Esophagus squamous epithelium (tissue), 5 donors: ENCODE measurements at regions not wholly inside any gene's neighbourhood (a gene's known extent, or its start where the extent isn't known, plus 50 kb on each side); places are given as distances from the start of the nearest gene placed in this dataset.

Experiments
- DNase-seq: peaks from one replicate; lab custom pipeline; 2025; lab: John Stamatoyannopoulos, UW
- H3K27ac ChIP-seq, 4 donors: fragments of 200-600 bp; sonication (generic); one replicate each; pipeline ENCODE4 v1.5.1; 2016 to 2019; ENCODE audit warnings: mild to moderate bottlenecking in 1 of 4
- H3K27me3 ChIP-seq, 4 donors: fragments of 200-600 bp; sonication (generic); 1 replicate in 3 of 4; 2 replicates in 1 of 4; pipeline versions ENCODE4 v1.5.1 to v1.6.0; 2017 to 2021; ENCODE audit warnings: antibody characterized with exemption in 1 of 4
- H3K36me3 ChIP-seq, 3 donors: fragments of 200-600 bp; sonication (generic); one replicate each; pipeline ENCODE4 v1.5.1; 2016 to 2019
- H3K4me1 ChIP-seq, 3 donors: fragments of 200-600 bp; sonication (generic); one replicate each; pipeline ENCODE4 v1.5.1; 2017 to 2019
- H3K4me3 ChIP-seq, 4 donors: fragments of 200-600 bp; sonication (generic); 1 replicate in 3 of 4; 2 replicates in 1 of 4; pipeline ENCODE4 v1.5.1; 2016 to 2019; ENCODE audit warnings: mild to moderate bottlenecking in 2 of 4, moderate library complexity in 1 of 4
- H3K9me3 ChIP-seq, 3 donors: fragments of 200-600 bp; sonication (generic); one replicate each; pipeline ENCODE4 v1.5.1; 2016 to 2019
- POLR2A ChIP-seq, 4 donors: fragments of 450-650 bp; IDR thresholded peaks; one replicate each; pipeline ENCODE4 v1.6.1; 2017; ENCODE audit warnings: antibody characterized with exemption in 4 of 4, mild to moderate bottlenecking in 4 of 4, moderate library complexity in 3 of 4
- WGBS, 2 donors: methylation state at CpG; one replicate each; pipeline ENCODE4 v1.1.5; 2018; 5-methylcytosine and 5-hydroxymethylcytosine counted together
- intact Hi-C: fragments of 100-400 bp; cut with DNase I; formaldehyde crosslinking; loops from one replicate; pipeline ENCODE4 v1.15.0; 2022
- TF ChIP-seq, protein P1 (sequence below), 6 experiments: fragments of 450-650 bp in 4 of 6; fragments of 200-600 bp in 2 of 6; sonication (generic) in 2 of 6; IDR thresholded peaks; one replicate each; pipeline ENCODE4 v1.5.1; 2016 to 2019; ENCODE audit warnings: antibody characterized with exemption in 6 of 6, mild to moderate bottlenecking in 4 of 6, moderate library complexity in 4 of 6
- donor health status: DM: yes; HTN: yes; CAD: no.

DNA sequence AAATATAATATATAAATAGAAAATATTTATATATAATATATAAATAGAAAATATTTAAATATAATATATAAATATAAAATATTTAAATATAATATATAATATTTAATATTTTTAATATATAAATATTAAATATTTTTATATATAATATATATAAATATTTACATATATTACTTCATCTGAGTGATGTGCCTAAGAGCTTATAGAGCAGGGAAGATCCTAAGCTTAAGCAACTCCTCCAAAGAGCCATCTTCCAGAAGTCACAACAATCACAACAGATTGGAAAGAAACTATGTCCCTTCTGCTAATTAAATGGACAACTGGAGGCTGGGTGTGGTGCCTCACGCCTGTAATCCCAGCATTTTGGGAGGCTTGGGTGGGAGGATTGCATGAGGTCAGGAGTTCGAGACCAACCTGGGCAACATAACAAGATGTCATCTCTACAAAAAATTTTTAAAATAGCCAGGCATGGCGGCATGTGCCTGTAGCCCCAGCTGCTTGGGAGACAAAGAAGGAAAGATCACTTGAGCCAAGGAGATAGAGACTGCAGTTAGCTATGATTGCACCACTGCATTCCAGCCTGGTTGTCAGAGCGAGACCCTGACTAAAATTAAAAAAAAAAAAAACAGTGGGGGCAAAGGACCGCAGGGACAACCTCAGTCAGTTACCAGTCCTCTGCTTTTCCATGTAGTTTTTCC lies 198.7 kb downstream of the SKIDA1 start:
- H3K36me3 ChIP-seq = no peaks in the 10 kb centered on the region
- no peak overlapping the region for H3K27ac ChIP-seq
- TF ChIP-seq, protein P1, sequence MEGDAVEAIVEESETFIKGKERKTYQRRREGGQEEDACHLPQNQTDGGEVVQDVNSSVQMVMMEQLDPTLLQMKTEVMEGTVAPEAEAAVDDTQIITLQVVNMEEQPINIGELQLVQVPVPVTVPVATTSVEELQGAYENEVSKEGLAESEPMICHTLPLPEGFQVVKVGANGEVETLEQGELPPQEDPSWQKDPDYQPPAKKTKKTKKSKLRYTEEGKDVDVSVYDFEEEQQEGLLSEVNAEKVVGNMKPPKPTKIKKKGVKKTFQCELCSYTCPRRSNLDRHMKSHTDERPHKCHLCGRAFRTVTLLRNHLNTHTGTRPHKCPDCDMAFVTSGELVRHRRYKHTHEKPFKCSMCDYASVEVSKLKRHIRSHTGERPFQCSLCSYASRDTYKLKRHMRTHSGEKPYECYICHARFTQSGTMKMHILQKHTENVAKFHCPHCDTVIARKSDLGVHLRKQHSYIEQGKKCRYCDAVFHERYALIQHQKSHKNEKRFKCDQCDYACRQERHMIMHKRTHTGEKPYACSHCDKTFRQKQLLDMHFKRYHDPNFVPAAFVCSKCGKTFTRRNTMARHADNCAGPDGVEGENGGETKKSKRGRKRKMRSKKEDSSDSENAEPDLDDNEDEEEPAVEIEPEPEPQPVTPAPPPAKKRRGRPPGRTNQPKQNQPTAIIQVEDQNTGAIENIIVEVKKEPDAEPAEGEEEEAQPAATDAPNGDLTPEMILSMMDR (IDR thresholded peaks at IDR 0.05) = no peak
- no peak for TF ChIP-seq POLR2A (IDR thresholded peaks at IDR 0.05)
- H3K4me3 ChIP-seq = no peak overlapping the region
- H3K27me3 ChIP-seq = no peaks in the 10 kb centered on the region
- H3K4me1 ChIP-seq = peaks cover 0 to 13% (median 5%) of the 10 kb centered on the region in 3 donors
- intact Hi-C loops = no loop called here
- no peaks in the 10 kb centered on the region for H3K9me3 ChIP-seq
- 90 to 91% methylated on average over 5 of the region's 5 CpGs for WGBS, 2 donors
- DNase-seq = no peak

DNA sequence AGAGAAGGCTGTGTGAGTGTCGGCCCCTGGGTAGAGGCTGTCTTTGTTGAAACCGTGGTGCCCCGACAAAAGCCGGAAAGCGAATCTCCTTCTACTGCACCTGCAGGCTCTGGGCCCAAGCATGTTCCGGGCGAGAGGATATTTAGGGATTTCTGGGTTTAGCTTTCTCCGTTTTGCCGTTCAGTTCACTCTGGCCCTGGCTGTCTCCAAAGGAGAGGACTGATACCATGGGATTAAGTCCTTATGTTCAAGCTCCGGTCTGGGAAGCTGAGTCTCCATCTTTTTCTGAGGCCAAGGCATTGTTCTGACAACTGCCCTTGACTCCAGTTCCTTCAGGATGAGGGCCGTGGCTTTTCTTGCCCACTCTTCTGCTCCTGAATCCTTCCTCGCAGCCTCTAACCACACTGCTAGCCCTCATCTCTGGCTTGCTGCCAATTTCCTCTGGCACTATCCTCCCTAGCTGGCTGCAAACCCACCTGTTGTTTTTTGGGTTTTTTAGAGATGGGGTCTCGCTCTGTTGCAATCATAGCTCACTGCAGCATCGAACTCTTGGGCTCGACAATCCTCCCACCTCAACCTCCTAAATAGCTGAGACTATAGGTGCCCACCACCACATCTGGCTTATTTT lies 206.8 kb downstream of the SKIDA1 start:
- Histone ChIP-seq H3K27ac (no peak overlapping the region), H3K4me3 (no peak overlapping the region), H3K9me3 (no peaks in the 10 kb centered on the region), H3K4me1 (peaks cover 22 to 25% (median 22%) of the 10 kb centered on the region in 3 donors), H3K27me3 (no peaks in the 10 kb centered on the region), H3K36me3 (no peaks in the 10 kb centered on the region)
- intact Hi-C loops = no loop called here
- no peak for DNase-seq
- TF ChIP-seq, protein P1 (IDR thresholded peaks at IDR 0.05) = no peak
- TF ChIP-seq POLR2A (IDR thresholded peaks at IDR 0.05) = no peak
- 73 to 74% methylated on average over 15 of the region's 15 CpGs for WGBS, 2 donors

DNA sequence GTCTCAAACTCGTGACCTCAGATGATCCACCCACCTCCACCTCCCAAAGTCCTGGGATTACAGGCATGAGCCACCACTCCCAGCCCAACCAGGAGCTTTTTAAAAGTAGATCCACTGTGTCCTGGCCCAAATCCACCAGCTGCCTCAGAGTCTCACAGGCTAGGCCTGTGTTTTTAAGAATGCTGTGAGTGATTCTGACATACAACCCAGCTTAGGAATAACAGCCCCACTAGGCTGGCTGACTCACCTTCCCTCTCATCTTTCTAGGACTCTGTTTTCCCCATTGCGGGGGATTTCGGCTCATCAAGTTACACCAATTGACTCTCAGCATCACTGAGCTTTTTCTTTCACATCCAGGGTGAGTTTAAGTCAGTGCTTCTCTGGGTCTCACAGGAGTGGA lies 207.6 kb downstream of the SKIDA1 start:
- DNase-seq = no peak
- no peak for TF ChIP-seq POLR2A (IDR thresholded peaks at IDR 0.05)
- TF ChIP-seq, protein P1 (IDR thresholded peaks at IDR 0.05) = no peak
- Histone ChIP-seq H3K27ac (no peak overlapping the region), H3K4me3 (no peak overlapping the region), H3K9me3 (no peaks in the 10 kb centered on the region), H3K36me3 (no peaks in the 10 kb centered on the region), H3K27me3 (no peaks in the 10 kb centered on the region), H3K4me1 (peaks cover 22 to 25% (median 22%) of the 10 kb centered on the region in 3 donors)
- 78 to 92% methylated on average over 3 of the region's 3 CpGs for WGBS, 2 donors
- intact Hi-C loops = no loop called here

DNA sequence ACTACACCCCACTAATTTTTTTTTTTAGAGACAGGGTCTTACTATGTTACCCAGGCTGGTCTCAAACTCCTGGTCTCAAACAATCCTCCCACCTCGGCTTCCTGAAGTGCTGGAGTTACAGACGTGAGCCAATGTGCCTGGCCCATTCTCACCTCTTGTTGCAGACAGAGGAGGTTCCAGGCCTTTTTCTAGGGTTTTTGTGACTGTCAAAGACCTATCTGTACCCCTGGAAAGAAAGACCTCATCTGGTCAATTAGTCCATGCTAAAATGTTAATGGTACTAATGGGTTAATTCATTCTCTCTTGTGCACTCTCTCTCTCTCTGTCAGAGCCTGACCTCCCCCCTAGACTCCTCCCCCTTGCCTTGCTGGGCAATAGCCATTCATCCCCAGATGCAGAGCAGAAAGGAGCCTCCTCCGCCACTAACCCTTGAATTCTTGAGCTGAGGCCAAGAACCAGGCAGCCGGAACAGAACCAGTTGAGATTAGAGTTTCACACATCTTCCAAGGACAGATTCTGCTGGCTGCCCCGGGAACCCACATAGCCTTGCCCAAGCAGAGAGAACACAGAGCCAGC lies 209.7 kb downstream of the SKIDA1 start:
- Histone ChIP-seq H3K4me1 (peaks cover 22 to 25% (median 22%) of the 10 kb centered on the region in 3 donors), H3K27ac (peak overlapping the region in 3 of 4 donors; percentile 7 to 50 (median 25)), H3K27me3 (no peaks in the 10 kb centered on the region), H3K9me3 (no peaks in the 10 kb centered on the region), H3K36me3 (no peaks in the 10 kb centered on the region), H3K4me3 (no peak overlapping the region)
- WGBS, 2 donors = 19 to 30% methylated on average over 2 to 5 of the region's 5 CpGs
- intact Hi-C loops = no loop called here
- DNase-seq = no peak
- no peak for TF ChIP-seq POLR2A (IDR thresholded peaks at IDR 0.05)
- TF ChIP-seq, protein P1 (IDR thresholded peaks at IDR 0.05) = no peak
